Activated naive CD8-positive, alpha-beta T cell treated with anti-CD3 and anti-CD28 coated beads, Interleukin-2, amount 10 ng/mL, durations not matched to agents 7 days and 5 days (primary cell): ENCODE measurements at regions not wholly inside any gene's neighbourhood (a gene's known extent, or its start where the extent isn't known, plus 50 kb on each side); places are given as distances from the start of the nearest gene placed in this dataset.

Source experiments
- ATAC-seq: fragments of 150-1000 bp; cut with Tn5 transposase; one replicate; pipeline ENCODE4 v1.10.0; 2021; ENCODE audit warnings: low read depth, moderate library complexity
- POLR2A ChIA-PET: fragments of 350-600 bp; sonication (Branson Sonifier 250); formaldehyde crosslinking; loops from one replicate; lab custom pipeline; 2021; ENCODE audit warnings: antibody characterized with exemption; lab: Charles Lee
- DNase-seq: peaks from one replicate; pipeline ENCODE4 v3.0.0; 2021
- H3K27ac Mint-ChIP-seq: one replicate; pipeline ENCODE4 v1.8.0; 2022; ENCODE audit warnings: mild to moderate bottlenecking, mixed read lengths
- H3K27me3 Mint-ChIP-seq: one replicate; pipeline ENCODE4 v1.8.0; 2022; ENCODE audit warnings: mild to moderate bottlenecking, moderate library complexity, mixed read lengths
- H3K36me3 Mint-ChIP-seq: one replicate; pipeline ENCODE4 v1.8.0; 2021; ENCODE audit warnings: mild to moderate bottlenecking, mixed read lengths
- H3K4me1 Mint-ChIP-seq: one replicate; pipeline ENCODE4 v1.8.0; 2021; ENCODE audit warnings: mixed read lengths
- H3K4me3 Mint-ChIP-seq: one replicate; pipeline ENCODE4 v1.8.0; 2022; ENCODE audit warnings: mild to moderate bottlenecking, moderate library complexity, mixed read lengths
- H3K9me3 Mint-ChIP-seq: one replicate; pipeline ENCODE4 v1.8.0; 2021; ENCODE audit warnings: mixed read lengths

- peaks cover 54% of the 10 kb centered on the region for H3K4me1 Mint-ChIP-seq
- ATAC-seq (no peak), DNase-seq (no peak)
- no peak overlapping the region for H3K27ac Mint-ChIP-seq
- no peaks in the 10 kb centered on the region for H3K27me3 Mint-ChIP-seq
- no peaks in the 10 kb centered on the region for H3K36me3 Mint-ChIP-seq
- H3K9me3 Mint-ChIP-seq, result no peaks in the 10 kb centered on the region
- POLR2A ChIA-PET, result interaction anchor here (1.0 kb wide), 1 partner anchor 65 kb away, joined by 3 read pairs; no protein-coding TSS in a partner anchor
- no peak overlapping the region for H3K4me3 Mint-ChIP-seq
Measured at GRCh38 chr13:40492511-40492910, 173.9 kb downstream of the FOXO1 start.

- H3K4me1 Mint-ChIP-seq, result peaks cover 59% of the 10 kb centered on the region
- no peaks in the 10 kb centered on the region for H3K9me3 Mint-ChIP-seq
- no peak for DNase-seq
- H3K36me3 Mint-ChIP-seq, result peaks cover 4% of the 10 kb centered on the region
- peak overlapping the region; percentile 91 for H3K27ac Mint-ChIP-seq
- no peaks in the 10 kb centered on the region for H3K27me3 Mint-ChIP-seq
- POLR2A ChIA-PET, result interaction anchor here (1.0 to 1.6 kb wide), 5 partner anchors 8 to 171 kb away, joined by 3 to 5 read pairs (median 3); no protein-coding TSS in a partner anchor
- peak overlapping the region; percentile 73 for H3K4me3 Mint-ChIP-seq
- ATAC-seq, result peak; percentile 58
Measured at GRCh38 chr13:40494513-40494912, 171.9 kb downstream of the FOXO1 start.

GRCh38 chr13:40494946-40495620 lies 171.4 kb downstream of the FOXO1 start:
- POLR2A ChIA-PET, result interaction anchor here (1.0 to 1.6 kb wide), 5 partner anchors 9 to 170 kb away, joined by 3 to 5 read pairs (median 3); no protein-coding TSS in a partner anchor
- Mint-ChIP-seq H3K4me1 (peaks cover 53% of the 10 kb centered on the region), H3K27ac (peak overlapping the region; percentile 91), H3K9me3 (no peaks in the 10 kb centered on the region), H3K27me3 (no peaks in the 10 kb centered on the region), H3K36me3 (peaks cover 4% of the 10 kb centered on the region), H3K4me3 (peak overlapping the region; percentile 73)
- no peak for DNase-seq
- no peak for ATAC-seq

GRCh38 chr13:40495621-40496001 lies 170.8 kb downstream of the FOXO1 start:
- Mint-ChIP-seq H3K4me1 (peaks cover 49% of the 10 kb centered on the region), H3K27ac (no peak overlapping the region), H3K27me3 (no peaks in the 10 kb centered on the region), H3K4me3 (no peak overlapping the region), H3K9me3 (no peaks in the 10 kb centered on the region), H3K36me3 (peaks cover 4% of the 10 kb centered on the region)
- no peak for ATAC-seq
- POLR2A ChIA-PET, result no interaction called here
- no peak for DNase-seq

- H3K27me3 Mint-ChIP-seq, result no peaks in the 10 kb centered on the region
- POLR2A ChIA-PET, result no interaction called here
Measured at GRCh38 chr13:40496035-40496810, 170.2 kb downstream of the FOXO1 start.

GRCh38 chr13:40498461-40498860 lies 168.0 kb downstream of the FOXO1 start:
- Mint-ChIP-seq H3K9me3 (peaks cover 2% of the 10 kb centered on the region), H3K27me3 (no peaks in the 10 kb centered on the region), H3K4me3 (no peak overlapping the region), H3K4me1 (peaks cover 39% of the 10 kb centered on the region), H3K36me3 (peaks cover 4% of the 10 kb centered on the region), H3K27ac (no peak overlapping the region)
- DNase-seq (no peak), ATAC-seq (no peak)
- POLR2A ChIA-PET, result no interaction called here

More at GRCh38 chr13:40496035-40496810, 170.2 kb downstream of the FOXO1 start:
- H3K27ac Mint-ChIP-seq, result no peak overlapping the region
- no peaks in the 10 kb centered on the region for H3K9me3 Mint-ChIP-seq
- ATAC-seq, result no peak
- peaks cover 4% of the 10 kb centered on the region for H3K36me3 Mint-ChIP-seq
- H3K4me3 Mint-ChIP-seq, result no peak overlapping the region
- no peak for DNase-seq
- peaks cover 48% of the 10 kb centered on the region for H3K4me1 Mint-ChIP-seq

GRCh38 chr13:40502236-40502635 lies 164.2 kb downstream of the FOXO1 start:
- no peak for ATAC-seq
- H3K27me3 Mint-ChIP-seq, result no peaks in the 10 kb centered on the region
- no peak overlapping the region for H3K4me3 Mint-ChIP-seq
- POLR2A ChIA-PET, result interaction anchor here (0.7 kb wide), 1 partner anchor 17 kb away, joined by 5 read pairs; no protein-coding TSS in a partner anchor
- H3K4me1 Mint-ChIP-seq, result peaks cover 18% of the 10 kb centered on the region
- no peak overlapping the region for H3K27ac Mint-ChIP-seq
- peaks cover 2% of the 10 kb centered on the region for H3K9me3 Mint-ChIP-seq
- DNase-seq, result no peak
- peaks cover 4% of the 10 kb centered on the region for H3K36me3 Mint-ChIP-seq

GRCh38 chr13:40503011-40503410 lies 163.4 kb downstream of the FOXO1 start:
- ATAC-seq (no peak), DNase-seq (no peak)
- H3K27me3 Mint-ChIP-seq, result no peaks in the 10 kb centered on the region
- peaks cover 12% of the 10 kb centered on the region for H3K4me1 Mint-ChIP-seq
- peaks cover 2% of the 10 kb centered on the region for H3K9me3 Mint-ChIP-seq
- no peak overlapping the region for H3K27ac Mint-ChIP-seq
- no peak overlapping the region for H3K4me3 Mint-ChIP-seq
- POLR2A ChIA-PET, result interaction anchor here (0.6 to 0.7 kb wide), 2 partner anchors 8 to 17 kb away, joined by 4 to 5 read pairs; no protein-coding TSS in a partner anchor
- peaks cover 5% of the 10 kb centered on the region for H3K36me3 Mint-ChIP-seq

- Mint-ChIP-seq H3K9me3 (peaks cover 2% of the 10 kb centered on the region), H3K27me3 (no peaks in the 10 kb centered on the region), H3K36me3 (peaks cover 3% of the 10 kb centered on the region), H3K4me3 (no peak overlapping the region), H3K4me1 (peaks cover 14% of the 10 kb centered on the region), H3K27ac (no peak overlapping the region)
- POLR2A ChIA-PET, result no interaction called here
- no peak for DNase-seq
- no peak for ATAC-seq
Measured at GRCh38 chr13:40503966-40504591, 162.4 kb downstream of the FOXO1 start.

GRCh38 chr13:40504641-40505040 lies 161.8 kb downstream of the FOXO1 start:
- Mint-ChIP-seq H3K27me3 (no peaks in the 10 kb centered on the region), H3K4me1 (peaks cover 17% of the 10 kb centered on the region), H3K27ac (no peak overlapping the region), H3K36me3 (peaks cover 3% of the 10 kb centered on the region), H3K4me3 (no peak overlapping the region), H3K9me3 (peaks cover 2% of the 10 kb centered on the region)
- ATAC-seq, result no peak
- POLR2A ChIA-PET, result no interaction called here
- no peak for DNase-seq

- Mint-ChIP-seq H3K36me3 (peaks cover 5% of the 10 kb centered on the region), H3K4me3 (no peak overlapping the region), H3K4me1 (peaks cover 17% of the 10 kb centered on the region), H3K9me3 (peaks cover 2% of the 10 kb centered on the region), H3K27me3 (no peaks in the 10 kb centered on the region), H3K27ac (no peak overlapping the region)
- no peak for DNase-seq
- ATAC-seq, result no peak
- POLR2A ChIA-PET, result no interaction called here
Measured at GRCh38 chr13:40505196-40505595, 161.2 kb downstream of the FOXO1 start.
